ENCODE measurements at regions not wholly inside any gene's neighbourhood (a gene's known extent, or its start where the extent isn't known, plus 50 kb on each side); places are given as distances from the start of the nearest gene placed in this dataset.

GRCh38 chr21:31406510-31406909 lies 62.4 kb upstream of the TIAM1 start:
- no peak for DNase-seq

DNA sequence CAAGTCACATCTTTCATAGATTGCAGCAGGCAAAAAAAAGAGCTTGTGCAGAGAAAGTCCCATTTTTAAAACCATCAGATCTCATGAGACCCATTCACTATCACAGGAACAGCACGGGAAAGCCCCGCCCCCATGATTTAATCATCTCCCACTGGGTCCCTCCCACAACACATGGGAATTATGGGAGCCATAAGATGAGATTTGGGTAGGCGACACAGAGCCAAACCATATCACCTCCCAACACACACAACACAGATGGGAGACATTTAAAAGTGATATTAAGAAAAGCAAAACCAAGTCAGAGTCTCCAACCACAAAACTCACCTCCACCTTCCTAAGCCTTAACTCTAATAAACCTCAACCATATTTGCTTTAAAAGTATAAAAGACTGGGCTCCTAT lies 61.5 kb upstream of the TIAM1 start:
- no peak for DNase-seq

- DNase-seq = no peak
Observed at GRCh38 chr21:31403596-31404333, 59.7 kb upstream of the TIAM1 start.

GRCh38 chr21:31399591-31399990 lies 55.5 kb upstream of the TIAM1 start:
- DNase-seq = no peak

DNA sequence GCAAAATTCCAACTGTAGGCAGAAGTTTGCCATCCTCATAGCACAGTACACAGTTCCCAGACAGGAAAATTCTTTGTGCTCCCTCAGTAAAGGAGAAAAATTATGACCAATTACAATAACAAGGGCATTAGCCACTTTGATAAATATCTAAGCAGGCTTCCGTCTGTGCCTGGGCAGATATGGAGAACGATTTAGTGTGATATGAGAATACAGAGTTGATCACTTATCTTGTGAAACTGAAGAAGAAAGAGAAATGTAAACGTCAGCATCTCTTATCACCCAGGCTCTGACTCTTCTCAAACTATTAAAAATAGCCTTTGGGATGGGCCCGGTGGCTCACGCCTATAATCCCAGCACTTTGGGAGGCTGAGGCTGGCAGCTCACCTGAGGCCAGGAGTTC lies 54.5 kb upstream of the TIAM1 start:
- no peak for DNase-seq

DNA sequence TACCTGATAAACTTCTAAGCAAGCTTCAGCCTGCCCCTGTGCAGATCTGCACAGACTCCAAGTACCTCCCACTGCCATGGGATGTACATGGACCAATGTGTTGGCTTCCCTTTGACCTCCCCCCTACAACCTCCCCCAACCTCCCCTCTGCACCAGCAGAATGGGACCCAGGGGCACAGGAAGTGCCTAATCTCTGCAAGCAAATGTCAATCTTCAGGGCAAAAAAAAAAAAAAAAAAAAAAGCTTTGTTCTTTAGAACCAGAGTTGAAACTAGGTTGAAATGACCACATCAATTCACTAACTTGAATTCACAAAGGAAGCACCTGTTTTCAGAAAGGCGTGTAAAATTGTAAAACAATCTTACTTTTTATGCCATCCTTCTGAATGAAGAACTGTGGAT lies 53.9 kb upstream of the TIAM1 start:
- no peak for DNase-seq

DNA sequence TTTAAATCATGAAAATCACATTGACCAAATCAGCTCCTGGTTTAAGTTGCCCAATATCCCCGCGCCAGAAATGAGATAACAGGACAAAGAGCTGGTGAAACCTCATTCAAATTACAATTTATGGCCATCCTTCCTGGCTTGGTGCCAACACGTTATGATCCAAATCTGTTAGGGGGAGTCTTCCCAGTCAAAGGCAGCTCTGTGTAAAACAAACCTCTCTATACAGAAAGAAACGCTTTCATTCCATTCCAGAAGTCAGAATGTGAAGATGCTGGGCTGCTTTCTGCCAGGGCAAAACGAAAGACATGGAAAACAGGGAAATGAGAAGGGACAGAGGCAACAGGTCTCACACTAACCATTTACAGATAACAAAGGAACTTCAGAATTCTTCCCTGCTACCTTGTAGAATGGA lies 53.5 kb upstream of the TIAM1 start:
- peak; percentile 10 for DNase-seq

DNA sequence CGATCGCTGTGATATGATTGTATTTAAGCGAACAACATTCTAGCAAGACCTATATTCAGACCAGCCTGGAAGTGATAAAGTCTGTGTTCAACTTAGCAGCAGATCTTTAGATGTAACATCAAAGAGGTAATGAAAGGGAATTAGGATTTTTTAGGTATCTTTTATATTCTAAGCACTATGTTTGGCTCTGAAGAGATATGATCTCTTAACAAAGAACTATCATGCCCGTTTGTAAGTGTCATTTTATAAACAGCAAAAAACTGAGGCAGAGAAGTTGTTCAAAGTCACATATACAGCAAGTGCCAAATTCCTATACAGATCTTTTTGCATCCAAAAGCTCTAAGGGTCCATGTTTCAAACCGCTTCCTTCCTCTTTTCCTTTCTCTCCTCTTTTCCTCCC lies 53.0 kb upstream of the TIAM1 start:
- no peak for DNase-seq

DNA sequence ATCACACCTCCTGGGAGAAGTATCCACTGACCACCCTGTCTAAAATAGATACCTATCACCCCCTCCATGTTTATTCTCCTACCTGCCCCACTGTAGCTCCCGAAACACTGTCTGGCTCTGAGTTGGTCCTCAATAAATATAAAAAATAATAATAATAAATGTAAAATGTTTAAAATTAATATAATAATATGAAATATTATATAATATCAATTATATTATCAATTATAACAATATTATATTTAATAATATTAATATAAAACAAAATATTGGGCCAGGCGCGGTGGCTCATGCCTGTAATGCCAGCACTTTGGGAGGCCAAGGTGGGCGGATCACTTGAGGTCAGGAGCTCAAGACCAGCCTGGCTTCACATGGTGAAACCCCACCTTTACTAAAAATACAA lies 52.3 kb upstream of the TIAM1 start:
- DNase-seq = no peak

GRCh38 chr21:31395791-31396190 lies 51.7 kb upstream of the TIAM1 start:
- DNase-seq = no peak

- DNase-seq = no peak
Observed at GRCh38 chr21:31395268-31395667, 51.2 kb upstream of the TIAM1 start.

GRCh38 chr21:31394309-31394708 lies 50.2 kb upstream of the TIAM1 start:
- no peak for DNase-seq
